Peyer's patch (tissue), 4 donors: ENCODE measurements at regions not wholly inside any gene's neighbourhood (a gene's known extent, or its start where the extent isn't known, plus 50 kb on each side); places are given as distances from the start of the nearest gene placed in this dataset.

ENCODE experiments used
- DNase-seq, 3 donors: peaks; one replicate each; pipeline ENCODE4 v3.0.0-alpha.2; 2017 to 2019
- H3K27ac ChIP-seq, 4 donors: fragments of 200-600 bp; sonication (generic); one replicate each; pipeline ENCODE4 v1.5.1; 2016 to 2019
- H3K27me3 ChIP-seq, 2 donors: fragments of 200-600 bp; sonication (generic); one replicate each; pipeline ENCODE4 v1.5.1; 2019
- H3K36me3 ChIP-seq, 3 donors: fragments of 200-600 bp; sonication (generic); one replicate each; pipeline ENCODE4 v1.5.1; 2016 to 2019
- H3K4me1 ChIP-seq, 4 donors: fragments of 200-600 bp; sonication (generic); one replicate each; pipeline ENCODE4 v1.5.1; 2016 to 2019
- H3K4me3 ChIP-seq, 4 donors: fragments of 200-600 bp; sonication (generic); 1 replicate in 3 of 4; 2 replicates in 1 of 4; pipeline ENCODE4 v1.5.1; 2016 to 2019; ENCODE audit warnings: mild to moderate bottlenecking in 1 of 4
- H3K9me3 ChIP-seq, 4 donors: fragments of 200-600 bp; sonication (generic); one replicate each; pipeline ENCODE4 v1.5.1; 2016 to 2019; ENCODE audit warnings: mild to moderate bottlenecking in 1 of 4
- POLR2A ChIP-seq, 2 donors: fragments of 450-650 bp; IDR thresholded peaks; one replicate each; pipeline ENCODE4 v1.5.1; 2017; ENCODE audit warnings: antibody characterized with exemption in 2 of 2, mild to moderate bottlenecking in 2 of 2, moderate library complexity in 2 of 2
- TF ChIP-seq, protein P1 (sequence below), 6 experiments: fragments of 450-650 bp in 4 of 6; fragments of 200-600 bp in 2 of 6; sonication (generic) in 1 of 6; IDR thresholded peaks; one replicate each; pipeline ENCODE4 v1.5.1; 2017 to 2019; ENCODE audit warnings: antibody characterized with exemption in 6 of 6, mild to moderate bottlenecking in 3 of 6, moderate library complexity in 1 of 6

DNA sequence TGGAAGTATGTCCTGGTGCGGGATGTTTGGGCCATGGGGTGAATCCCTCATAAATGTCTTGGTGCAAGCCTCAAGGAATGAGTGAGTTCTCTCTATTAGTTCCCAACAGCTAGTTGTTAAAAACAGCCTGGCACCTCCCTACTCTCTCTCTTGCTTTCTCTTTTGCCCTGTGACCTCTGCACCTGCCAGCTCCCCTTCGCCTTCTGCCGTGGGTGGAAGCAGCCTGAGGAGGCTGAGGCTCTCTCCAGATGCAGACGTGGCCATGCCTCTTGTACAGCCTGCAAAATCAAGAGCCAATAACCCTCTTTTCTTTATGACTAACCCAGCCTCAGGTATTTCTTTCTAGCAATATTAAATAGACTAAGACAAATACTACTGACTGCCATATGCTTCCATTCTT lies 210.3 kb downstream of the POM121L12 start:
- Histone ChIP-seq H3K4me1 (no peaks in the 10 kb centered on the region), H3K27ac (no peak overlapping the region), H3K36me3 (no peaks in the 10 kb centered on the region), H3K27me3 (no peaks in the 10 kb centered on the region), H3K4me3 (no peak overlapping the region), H3K9me3 (no peaks in the 10 kb centered on the region)
- no peak for DNase-seq
- TF ChIP-seq, protein P1, sequence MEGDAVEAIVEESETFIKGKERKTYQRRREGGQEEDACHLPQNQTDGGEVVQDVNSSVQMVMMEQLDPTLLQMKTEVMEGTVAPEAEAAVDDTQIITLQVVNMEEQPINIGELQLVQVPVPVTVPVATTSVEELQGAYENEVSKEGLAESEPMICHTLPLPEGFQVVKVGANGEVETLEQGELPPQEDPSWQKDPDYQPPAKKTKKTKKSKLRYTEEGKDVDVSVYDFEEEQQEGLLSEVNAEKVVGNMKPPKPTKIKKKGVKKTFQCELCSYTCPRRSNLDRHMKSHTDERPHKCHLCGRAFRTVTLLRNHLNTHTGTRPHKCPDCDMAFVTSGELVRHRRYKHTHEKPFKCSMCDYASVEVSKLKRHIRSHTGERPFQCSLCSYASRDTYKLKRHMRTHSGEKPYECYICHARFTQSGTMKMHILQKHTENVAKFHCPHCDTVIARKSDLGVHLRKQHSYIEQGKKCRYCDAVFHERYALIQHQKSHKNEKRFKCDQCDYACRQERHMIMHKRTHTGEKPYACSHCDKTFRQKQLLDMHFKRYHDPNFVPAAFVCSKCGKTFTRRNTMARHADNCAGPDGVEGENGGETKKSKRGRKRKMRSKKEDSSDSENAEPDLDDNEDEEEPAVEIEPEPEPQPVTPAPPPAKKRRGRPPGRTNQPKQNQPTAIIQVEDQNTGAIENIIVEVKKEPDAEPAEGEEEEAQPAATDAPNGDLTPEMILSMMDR (IDR thresholded peaks at IDR 0.05): no peak
- no peak for TF ChIP-seq POLR2A (IDR thresholded peaks at IDR 0.05)

DNA sequence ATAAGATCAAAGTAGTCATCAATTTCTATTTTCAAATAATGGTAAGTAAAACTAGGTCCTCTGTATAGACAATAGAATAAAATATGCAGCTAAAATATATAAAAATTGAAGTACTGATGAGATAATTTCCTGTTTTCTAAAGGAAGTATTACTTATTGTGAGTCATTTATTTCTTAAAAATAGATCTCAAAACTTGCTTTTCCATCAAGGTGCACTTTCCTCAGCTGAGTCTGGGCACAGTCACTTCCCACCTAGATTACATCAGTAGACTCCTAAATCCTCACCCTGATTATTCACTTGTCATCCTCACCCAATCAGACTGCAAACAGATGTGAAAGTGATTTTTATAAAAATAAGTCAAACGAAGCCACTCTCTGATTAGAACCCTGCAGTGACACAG lies 211.5 kb downstream of the POM121L12 start:
- H3K4me3 ChIP-seq: no peak overlapping the region
- no peaks in the 10 kb centered on the region for H3K9me3 ChIP-seq
- H3K27ac ChIP-seq: no peak overlapping the region
- no peaks in the 10 kb centered on the region for H3K27me3 ChIP-seq
- TF ChIP-seq, protein P1 (IDR thresholded peaks at IDR 0.05): no peak
- no peak for TF ChIP-seq POLR2A (IDR thresholded peaks at IDR 0.05)
- H3K36me3 ChIP-seq: no peaks in the 10 kb centered on the region
- DNase-seq: no peak
- no peaks in the 10 kb centered on the region for H3K4me1 ChIP-seq

DNA sequence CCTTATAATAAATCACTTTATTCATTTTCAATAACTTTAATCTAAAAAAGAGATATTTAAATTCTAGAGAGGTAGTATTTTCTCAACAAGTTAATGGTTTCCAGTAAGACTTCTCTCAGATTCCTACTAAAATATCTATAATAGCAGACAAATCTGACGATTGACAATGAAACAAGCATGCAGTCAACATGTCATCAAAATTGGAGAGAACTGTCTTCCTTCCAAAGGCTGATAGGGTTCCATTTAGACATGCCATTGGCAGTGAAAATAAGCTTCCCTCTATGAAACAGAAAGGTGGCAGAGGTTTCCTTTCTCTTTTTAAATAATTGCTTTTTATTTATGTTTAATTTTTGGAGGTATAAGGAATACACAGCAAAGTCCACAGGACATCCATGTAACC lies 217.1 kb downstream of the POM121L12 start:
- Histone ChIP-seq H3K9me3 (no peaks in the 10 kb centered on the region), H3K36me3 (no peaks in the 10 kb centered on the region), H3K4me1 (no peaks in the 10 kb centered on the region), H3K27ac (no peak overlapping the region), H3K4me3 (no peak overlapping the region), H3K27me3 (no peaks in the 10 kb centered on the region)
- TF ChIP-seq, protein P1 (IDR thresholded peaks at IDR 0.05): no peak
- DNase-seq: no peak

GRCh38 chr7:53272081-53272480 lies 236.6 kb downstream of the POM121L12 start:
- Histone ChIP-seq H3K27me3 (no peaks in the 10 kb centered on the region), H3K4me1 (no peaks in the 10 kb centered on the region), H3K36me3 (no peaks in the 10 kb centered on the region), H3K4me3 (no peak overlapping the region), H3K9me3 (no peaks in the 10 kb centered on the region), H3K27ac (no peak overlapping the region)
- no peak for DNase-seq
- TF ChIP-seq POLR2A (IDR thresholded peaks at IDR 0.05): no peak
- TF ChIP-seq, protein P1 (IDR thresholded peaks at IDR 0.05): no peak

- Histone ChIP-seq H3K4me1 (no peaks in the 10 kb centered on the region), H3K9me3 (no peaks in the 10 kb centered on the region), H3K4me3 (no peak overlapping the region), H3K36me3 (no peaks in the 10 kb centered on the region), H3K27ac (no peak overlapping the region), H3K27me3 (no peaks in the 10 kb centered on the region)
- TF ChIP-seq, protein P1 (IDR thresholded peaks at IDR 0.05): no peak
- TF ChIP-seq POLR2A (IDR thresholded peaks at IDR 0.05): no peak
- DNase-seq: no peak
Measured at GRCh38 chr7:53281312-53281711, 245.9 kb downstream of the POM121L12 start.

GRCh38 chr7:53292341-53292740 lies 256.9 kb downstream of the POM121L12 start:
- Histone ChIP-seq H3K9me3 (peaks cover 0 to 5% (median 0%) of the 10 kb centered on the region in 4 donors), H3K36me3 (no peaks in the 10 kb centered on the region), H3K4me1 (no peaks in the 10 kb centered on the region), H3K27me3 (no peaks in the 10 kb centered on the region), H3K27ac (no peak overlapping the region), H3K4me3 (no peak overlapping the region)
- DNase-seq: no peak
- no peak for TF ChIP-seq POLR2A (IDR thresholded peaks at IDR 0.05)
- TF ChIP-seq, protein P1 (IDR thresholded peaks at IDR 0.05): no peak
